Spleen (tissue), 7 donors: ENCODE measurements at regions not wholly inside any gene's neighbourhood (a gene's known extent, or its start where the extent isn't known, plus 50 kb on each side); places are given as distances from the start of the nearest gene placed in this dataset.

Experiments
- CTCF ChIP-seq, 11 experiments: fragments of 200-600 bp in 7 of 11; fragments of 450-650 bp in 4 of 11; sonication (generic) in 4 of 11; IDR thresholded peaks in 8 of 11; conservative IDR thresholded peaks in 3 of 11; 1 replicate in 7 of 11; 2 replicates in 4 of 11; pipeline versions ENCODE4 v1.4.0 to v1.8.0; 2016 to 2021; ENCODE audit warnings: antibody characterized with exemption in 11 of 11, inconsistent platforms in 4 of 11, mild to moderate bottlenecking in 1 of 11
- POLR2A ChIP-seq, 3 donors: fragments of 450-650 bp; IDR thresholded peaks; one replicate each; pipeline ENCODE4 v1.5.1; 2017; ENCODE audit warnings: antibody characterized with exemption in 3 of 3, mild to moderate bottlenecking in 1 of 3
- POLR2AphosphoS5 ChIP-seq, 3 donors: sonication (generic); formaldehyde crosslinking; IDR thresholded peaks; one replicate each; pipeline ENCODE4 v1.5.1; 2017; ENCODE audit warnings: antibody characterized with exemption in 3 of 3
- donor health status: DM: no; HTN: no; CAD: no; lungs with moderate emphysema.
- donor health status: DM: no; HTN: no; CAD: no.
- donor health status: DM: no; HTN: no; CAD: no.

GRCh38 chr9:13576101-13576500 lies 296.6 kb upstream of the MPDZ start:
- TF ChIP-seq CTCF (IDR thresholded peaks at IDR 0.05 in 8 of 11, conservative IDR thresholded peaks at IDR 0.05 in 3 of 11) (no peak), POLR2A (IDR thresholded peaks at IDR 0.05) (no peak), POLR2AphosphoS5 (IDR thresholded peaks at IDR 0.05) (no peak)
